Liver (tissue), 8 donors: ENCODE measurements at regions not wholly inside any gene's neighbourhood (a gene's known extent, or its start where the extent isn't known, plus 50 kb on each side); places are given as distances from the start of the nearest gene placed in this dataset.

ENCODE experiments used
- DNase-seq: peaks from one replicate; pipeline ENCODE4 v3.0.0-alpha.2; 2017; ENCODE audit warnings: low spot score
- H3K27ac ChIP-seq, 2 donors: one replicate each; pipeline ENCODE4 v1.7.0; 2013; ENCODE audit warnings: inconsistent platforms in 2 of 2, low read length in 2 of 2, control low read depth in 1 of 2, low read depth in 1 of 2, mild to moderate bottlenecking in 1 of 2
- H3K27me3 ChIP-seq, 4 donors: one replicate each; pipeline versions ENCODE4 v1.6.1 to v1.7.0; 2013; ENCODE audit warnings: low read length in 3 of 4, inconsistent platforms in 1 of 4, mild to moderate bottlenecking in 1 of 4, moderate library complexity in 1 of 4; ENCODE audit not compliant: control insufficient read depth in 4 of 4, insufficient read depth in 4 of 4
- H3K36me3 ChIP-seq, 4 donors: one replicate each; pipeline versions ENCODE4 v1.6.1 to v1.7.0; 2013; ENCODE audit warnings: low read length in 3 of 4, mild to moderate bottlenecking in 3 of 4, low read depth in 1 of 4, moderate library complexity in 1 of 4; ENCODE audit not compliant: control insufficient read depth in 4 of 4, insufficient read depth in 3 of 4
- H3K4me1 ChIP-seq, 4 donors: one replicate each; pipeline versions ENCODE4 v1.6.1 to v1.7.0; 2013; ENCODE audit warnings: low read length in 3 of 4, mild to moderate bottlenecking in 3 of 4, moderate library complexity in 1 of 4; ENCODE audit not compliant: control insufficient read depth in 4 of 4, insufficient read depth in 4 of 4
- H3K4me3 ChIP-seq, 3 donors: one replicate each; pipeline versions ENCODE4 v1.6.1 to v1.7.0; 2013; ENCODE audit warnings: low read length in 3 of 3, control low read depth in 1 of 3, low read depth in 1 of 3, mild to moderate bottlenecking in 1 of 3
- H3K9ac ChIP-seq, 2 donors: one replicate each; pipeline ENCODE4 v1.7.0; 2013; ENCODE audit warnings: low read length in 2 of 2, mild to moderate bottlenecking in 2 of 2, moderate library complexity in 2 of 2, control low read depth in 1 of 2, low read depth in 1 of 2
- H3K9me3 ChIP-seq, 4 donors: one replicate each; pipeline versions ENCODE4 v1.6.1 to v1.7.0; 2013; ENCODE audit warnings: low read length in 3 of 4; ENCODE audit not compliant: control insufficient read depth in 4 of 4
- ATF3 ChIP-seq: IDR thresholded peaks from 2 replicates; pipeline ENCODE4 v1.6.1; 2016; ENCODE audit warnings: antibody characterized with exemption
- CTCF ChIP-seq: fragments of 150-350 bp; IDR thresholded peaks from 2 replicates; pipeline ENCODE4 v1.5.1; 2017; ENCODE audit warnings: improper control_type of control experiment, low read depth, low read length; ENCODE audit not compliant: missing input control
- EGR1 ChIP-seq, 2 donors: IDR thresholded peaks; 2 replicates each; pipeline ENCODE4 v1.6.1; 2016 to 2018; ENCODE audit warnings: antibody characterized with exemption in 2 of 2, low read depth in 2 of 2
- FOXA1 ChIP-seq: IDR thresholded peaks from 2 replicates; pipeline ENCODE4 v1.6.1; 2016; ENCODE audit warnings: antibody characterized with exemption
- GABPA ChIP-seq, 2 donors: IDR thresholded peaks in 1 of 2; conservative IDR thresholded peaks in 1 of 2; 2 replicates each; pipeline ENCODE4 v1.6.1; 2016; ENCODE audit warnings: antibody characterized with exemption in 2 of 2, mild to moderate bottlenecking in 1 of 2, moderate library complexity in 1 of 2
- HNF4A ChIP-seq, 2 donors: conservative IDR thresholded peaks; 2 replicates each; pipeline ENCODE4 v1.6.1; 2016; ENCODE audit warnings: antibody characterized with exemption in 2 of 2, mild to moderate bottlenecking in 2 of 2
- HNF4G ChIP-seq: IDR thresholded peaks from 2 replicates; pipeline ENCODE4 v1.6.1; 2016; ENCODE audit warnings: antibody characterized with exemption
- JUND ChIP-seq, 2 donors: IDR thresholded peaks; 2 replicates each; pipeline ENCODE4 v1.6.1; 2016; ENCODE audit warnings: antibody characterized with exemption in 2 of 2
- NR2F2 ChIP-seq: IDR thresholded peaks from 2 replicates; pipeline ENCODE4 v1.6.1; 2016; ENCODE audit warnings: antibody characterized with exemption
- RAD21 ChIP-seq, 2 donors: IDR thresholded peaks; 2 replicates each; pipeline ENCODE4 v1.6.1; 2016; ENCODE audit warnings: antibody characterized with exemption in 2 of 2, mild to moderate bottlenecking in 2 of 2
- REST ChIP-seq: IDR thresholded peaks from 2 replicates; pipeline ENCODE4 v1.6.1; 2016; ENCODE audit warnings: antibody characterized with exemption, mild to moderate bottlenecking
- RXRA ChIP-seq, 2 donors: IDR thresholded peaks; 2 replicates each; pipeline ENCODE4 v1.6.1; 2017 to 2018; ENCODE audit warnings: antibody characterized with exemption in 2 of 2, mild to moderate bottlenecking in 1 of 2
- SP1 ChIP-seq: IDR thresholded peaks from 2 replicates; pipeline ENCODE4 v1.6.1; 2018; ENCODE audit warnings: antibody characterized with exemption, mild to moderate bottlenecking
- TAF1 ChIP-seq: conservative IDR thresholded peaks from 2 replicates; pipeline ENCODE4 v1.6.1; 2016; ENCODE audit warnings: antibody characterized with exemption, mild to moderate bottlenecking
- YY1 ChIP-seq: IDR thresholded peaks from 2 replicates; pipeline ENCODE4 v1.6.1; 2016; ENCODE audit warnings: antibody characterized with exemption, mild to moderate bottlenecking
- ZBTB33 ChIP-seq: IDR thresholded peaks from 2 replicates; pipeline ENCODE4 v1.6.1; 2016; ENCODE audit warnings: antibody characterized with exemption
- WGBS: extraction: QIAGEN DNeasy Blood & Tissue Kit; methylation state at CpG from one replicate; pipeline ENCODE4 v1.1.7; 2013; 5-methylcytosine and 5-hydroxymethylcytosine counted together
- donor health status: healthy.
- donor health status: healthy.
- donor health status: healthy.
- donor health status: healthy.
- donor health status: healthy.

- no peaks in the 10 kb centered on the region for H3K36me3 ChIP-seq
- no peak overlapping the region for H3K9ac ChIP-seq
- TF ChIP-seq REST (no peak), JUND (IDR thresholded peaks at IDR 0.05) (no peak), GABPA (IDR thresholded peaks at IDR 0.05 in 1 of 2, conservative IDR thresholded peaks at IDR 0.05 in 1 of 2) (no peak), RXRA (IDR thresholded peaks at IDR 0.05) (no peak), YY1 (no peak), SP1 (no peak), FOXA1 (no peak), NR2F2 (no peak), RAD21 (IDR thresholded peaks at IDR 0.05) (no peak), EGR1 (IDR thresholded peaks at IDR 0.05; ENCODE audit: low read depth in 2 of 2) (no peak), CTCF (no peak), TAF1 (no peak), ZBTB33 (no peak), HNF4G (no peak), ATF3 (no peak), HNF4A (conservative IDR thresholded peaks at IDR 0.05) (no peak)
- no peaks in the 10 kb centered on the region for H3K9me3 ChIP-seq
- no peaks in the 10 kb centered on the region for H3K4me1 ChIP-seq
- no peak overlapping the region for H3K4me3 ChIP-seq
- WGBS = 72% methylated on average over 2 of the region's 2 CpGs
- H3K27ac ChIP-seq = no peak overlapping the region
- DNase-seq = no peak
- H3K27me3 ChIP-seq = peaks cover 0 to 2% (median 0%) of the 10 kb centered on the region in 4 donors
These were observed 1598.0 kb upstream of the TMEM132C start for GRCh38 chr12:126668961-126669360.

- no peak for DNase-seq
- Histone ChIP-seq H3K36me3 (no peaks in the 10 kb centered on the region), H3K27me3 (no peaks in the 10 kb centered on the region), H3K4me3 (no peak overlapping the region), H3K27ac (no peak overlapping the region), H3K9me3 (no peaks in the 10 kb centered on the region), H3K4me1 (peaks cover 0 to 8% (median 0%) of the 10 kb centered on the region in 4 donors), H3K9ac (no peak overlapping the region)
- no peak for TF ChIP-seq TAF1
These were observed 1590.5 kb upstream of the TMEM132C start for GRCh38 chr12:126676434-126676833.
